IMR-90 (cell line): ENCODE measurements at regions not wholly inside any gene's neighbourhood (a gene's known extent, or its start where the extent isn't known, plus 50 kb on each side); places are given as distances from the start of the nearest gene placed in this dataset.

ENCODE experiments used
- ATAC-seq: fragments of 200-7000 bp; cut with Tn5 transposase; 2 replicates; pipeline ENCODE4 v1.9.1; 2020; ENCODE audit warnings: low read depth, mild to moderate bottlenecking, moderate library complexity
- BruUV-seq: library from RNA; stranded (reverse); fragments of 400-500 nt; replicated peaks from 2 replicates; lab custom pipeline; 2021; lab: Mats Ljungman, UMichigan
- CTCF ChIA-PET: fragments of 300-600 bp; formaldehyde crosslinking; extraction: SDS; loops from one replicate; lab custom pipeline; 2021; ENCODE audit warnings: antibody characterized with exemption; lab: Yijun Ruan, JAX
- POLR2A ChIA-PET: fragments of 300-600 bp; sonication (Branson Sonifier 250); formaldehyde crosslinking; loops from one replicate; lab custom pipeline; 2022; ENCODE audit warnings: antibody characterized with exemption; ENCODE audit not compliant: unreplicated experiment; lab: Charles Lee
- DNase-seq: peaks from one replicate; pipeline ENCODE4 v3.0.0; 2013
- H2AFZ ChIP-seq: replicated peaks from 2 replicates; pipeline ENCODE3; 2013; ENCODE audit warnings: low read length, mild to moderate bottlenecking; ENCODE audit not compliant: poor library complexity
- H2AK5ac ChIP-seq: 2 replicates; pipeline ENCODE4 v1.6.1; 2013; ENCODE audit warnings: low read depth, low read length, inconsistent platforms
- H2AK9ac ChIP-seq: replicated peaks from 2 replicates; pipeline ENCODE3; 2013; ENCODE audit warnings: mild to moderate bottlenecking, low read depth, low read length, moderate library complexity; ENCODE audit not compliant: poor library complexity
- H2BK120ac ChIP-seq: 2 replicates; pipeline ENCODE4 v1.6.1; 2013; ENCODE audit warnings: low read depth, low read length, inconsistent platforms
- H2BK15ac ChIP-seq: 3 replicates; pipeline ENCODE4 v1.6.1; 2013; ENCODE audit warnings: low read depth, low read length, inconsistent platforms
- H2BK20ac ChIP-seq: 2 replicates; pipeline ENCODE4 v1.6.1; 2013; ENCODE audit warnings: low read depth, mild to moderate bottlenecking, inconsistent platforms, low read length, moderate library complexity
- H2BK5ac ChIP-seq: 2 replicates; pipeline ENCODE4 v1.6.1; 2013; ENCODE audit warnings: mild to moderate bottlenecking, low read depth, low read length, inconsistent platforms; ENCODE audit not compliant: poor library complexity, severe bottlenecking
- H3K14ac ChIP-seq: replicated peaks from 2 replicates; pipeline ENCODE4 v1.6.1; 2013; ENCODE audit warnings: low read depth, low read length, inconsistent platforms
- H3K18ac ChIP-seq: 2 replicates; pipeline ENCODE4 v1.6.1; 2013; ENCODE audit warnings: low read depth, low read length, control low read depth
- H3K23ac ChIP-seq: 2 replicates; pipeline ENCODE4 v1.6.1; 2013; ENCODE audit warnings: low read depth, low read length, inconsistent platforms
- H3K27ac ChIP-seq: 2 replicates; pipeline ENCODE4 v1.5.1; 2013; ENCODE audit warnings: mild to moderate bottlenecking, control low read depth, low read length; ENCODE audit not compliant: insufficient read depth
- H3K27me3 ChIP-seq: 2 replicates; pipeline ENCODE4 v1.6.1; 2013; ENCODE audit warnings: low read length; ENCODE audit not compliant: control insufficient read depth, insufficient read depth
- H3K36me3 ChIP-seq: 2 replicates; pipeline ENCODE4 v1.6.1; 2013; ENCODE audit warnings: low read length, mixed read lengths; ENCODE audit not compliant: control insufficient read depth, insufficient read depth
- H3K4ac ChIP-seq: 2 replicates; pipeline ENCODE4 v1.6.1; 2013; ENCODE audit warnings: low read depth, low read length, inconsistent platforms
- H3K4me1 ChIP-seq: 2 replicates; pipeline ENCODE4 v1.6.1; 2013; ENCODE audit warnings: low read length, mixed read lengths; ENCODE audit not compliant: control insufficient read depth, insufficient read depth
- H3K4me2 ChIP-seq: 2 replicates; pipeline ENCODE4 v1.6.1; 2013; ENCODE audit warnings: low read depth, mild to moderate bottlenecking, control low read depth, low read length, moderate library complexity
- H3K4me3 ChIP-seq: 2 replicates; pipeline ENCODE4 v1.5.1; 2013; ENCODE audit warnings: low read depth, mild to moderate bottlenecking, control low read depth, low read length, moderate library complexity; ENCODE audit not compliant: insufficient read depth
- H3K56ac ChIP-seq: 2 replicates; pipeline ENCODE4 v1.6.1; 2013; ENCODE audit warnings: low read length, inconsistent platforms; ENCODE audit not compliant: insufficient read depth; ENCODE audit errors: extremely low read depth
- H3K79me1 ChIP-seq, 2 experiments: 2 replicates each; pipeline ENCODE4 v1.6.1; 2013; ENCODE audit warnings: low read length in 2 of 2, inconsistent platforms in 1 of 2, low read depth in 1 of 2
- H3K9ac ChIP-seq: 2 replicates; pipeline ENCODE4 v1.6.1; 2013; ENCODE audit warnings: low read depth, low read length, control low read depth
- H3K9me1 ChIP-seq: 2 replicates; pipeline ENCODE4 v1.6.1; 2013; ENCODE audit warnings: low read length, inconsistent platforms; ENCODE audit not compliant: insufficient read depth
- H3K9me3 ChIP-seq: 2 replicates; pipeline ENCODE4 v1.6.1; 2013; ENCODE audit warnings: low read length; ENCODE audit not compliant: control insufficient read depth, insufficient read depth
- H4K20me1 ChIP-seq: 2 replicates; pipeline ENCODE4 v1.6.1; 2013; ENCODE audit warnings: low read length, inconsistent platforms; ENCODE audit not compliant: insufficient read depth
- H4K5ac ChIP-seq: 2 replicates; pipeline ENCODE4 v1.6.1; 2013; ENCODE audit warnings: mild to moderate bottlenecking, low read depth, low read length, control low read depth
- H4K8ac ChIP-seq, 2 experiments: 2 replicates each; pipeline ENCODE4 v1.6.1; 2013; ENCODE audit warnings: low read depth in 2 of 2, low read length in 2 of 2, control low read depth in 1 of 2, inconsistent platforms in 1 of 2
- H4K91ac ChIP-seq: 2 replicates; pipeline ENCODE4 v1.6.1; 2013; ENCODE audit warnings: low read depth, low read length, inconsistent platforms; ENCODE audit not compliant: insufficient read depth
- BHLHE40 ChIP-seq: fragments of 150-350 bp; IDR thresholded peaks from 2 replicates; pipeline ENCODE4 v1.6.1; 2016; ENCODE audit warnings: mild to moderate bottlenecking, low read depth, low read length
- CEBPB ChIP-seq: IDR thresholded peaks from 2 replicates; pipeline ENCODE4 v1.6.1; 2012; ENCODE audit warnings: low read depth, low read length, improper control_type of control experiment
- CHD1 ChIP-seq: IDR thresholded peaks from 2 replicates; pipeline ENCODE4 v1.6.1; 2012; ENCODE audit warnings: low read depth, low read length, improper control_type of control experiment
- FOS ChIP-seq: fragments of 150-350 bp; IDR thresholded peaks from 2 replicates; pipeline ENCODE4 v1.6.1; 2016; ENCODE audit warnings: low read depth, low read length
- MAFK ChIP-seq: IDR thresholded peaks from 2 replicates; pipeline ENCODE4 v1.6.1; 2012; ENCODE audit warnings: low read depth, low read length, improper control_type of control experiment
- MAZ ChIP-seq: IDR thresholded peaks from 2 replicates; pipeline ENCODE4 v1.6.1; 2012; ENCODE audit warnings: low read depth, mild to moderate bottlenecking, low read length, improper control_type of control experiment, moderate library complexity, borderline replicate concordance
- MXI1 ChIP-seq: IDR thresholded peaks from 2 replicates; pipeline ENCODE4 v1.6.1; 2012; ENCODE audit warnings: low read depth, mild to moderate bottlenecking, low read length, moderate library complexity, borderline replicate concordance
- NFE2L2 ChIP-seq: fragments of 150-350 bp; IDR thresholded peaks from 2 replicates; pipeline ENCODE4 v1.6.1; 2016; ENCODE audit warnings: low read depth, mild to moderate bottlenecking, low read length
- POLR2A ChIP-seq: IDR thresholded peaks from 2 replicates; pipeline ENCODE4 v1.6.1; 2012; ENCODE audit warnings: mild to moderate bottlenecking, low read depth, low read length
- RAD21 ChIP-seq: IDR thresholded peaks from 2 replicates; pipeline ENCODE4 v1.6.1; 2012; ENCODE audit warnings: low read length, improper control_type of control experiment
- RCOR1 ChIP-seq: IDR thresholded peaks from 2 replicates; pipeline ENCODE4 v1.6.1; 2012; ENCODE audit warnings: mild to moderate bottlenecking, low read length, improper control_type of control experiment; ENCODE audit not compliant: insufficient replicate concordance
- RFX5 ChIP-seq: IDR thresholded peaks from 2 replicates; pipeline ENCODE4 v1.8.0; 2012; ENCODE audit warnings: low read depth, mild to moderate bottlenecking, low read length, moderate library complexity
- SMC3 ChIP-seq: fragments of 150-350 bp; IDR thresholded peaks from 2 replicates; pipeline ENCODE4 v1.6.1; 2016; ENCODE audit warnings: low read depth, mild to moderate bottlenecking, antibody characterized with exemption, low read length, moderate library complexity
- WGBS, 2 experiments: methylation state at CpG; one replicate each; pipeline versions ENCODE4 v1.1.5 to v1.1.7; 2013; ENCODE audit warnings: missing lambda C conversion rate in 2 of 2; ENCODE audit not compliant: insufficient read length in 1 of 2; ENCODE audit errors: extremely low coverage in 2 of 2; 5-methylcytosine and 5-hydroxymethylcytosine counted together
- dilution Hi-C: fragments of 300-500 bp; cut with HindIII; formaldehyde crosslinking; loops from one replicate; pipeline ENCODE4 v1.14.3; 2018; ENCODE audit warnings: low sequenced_read_pairs; ENCODE audit not compliant: unreplicated experiment
- in situ Hi-C: fragments of 300-500 bp; cut with MboI; formaldehyde crosslinking; loops from 3 replicates; pipeline ENCODE4 v1.14.3; 2019; ENCODE audit warnings: low sequenced_read_pairs, inconsistent platforms, mixed read lengths
- intact Hi-C: fragments of 100-400 bp; cut with micrococcal nuclease; formaldehyde crosslinking; loops from 2 replicates; pipeline ENCODE4 v1.10.0; 2022
- TF ChIP-seq, protein P1 (sequence below): conservative IDR thresholded peaks from 2 replicates; pipeline ENCODE4 v1.5.1; 2012; ENCODE audit warnings: mild to moderate bottlenecking, low read depth, low read length, improper control_type of control experiment
- TF ChIP-seq, protein P2 (sequence below): fragments of 150-350 bp; IDR thresholded peaks from 2 replicates; pipeline ENCODE4 v1.6.1; 2016; ENCODE audit warnings: low read depth, mild to moderate bottlenecking, low read length, moderate library complexity, borderline replicate concordance
- TF ChIP-seq, protein P3 (sequence below): fragments of 150-350 bp; IDR thresholded peaks from 2 replicates; pipeline ENCODE4 v1.6.1; 2017; ENCODE audit warnings: mild to moderate bottlenecking, antibody characterized with exemption, low read length, low read depth

DNA sequence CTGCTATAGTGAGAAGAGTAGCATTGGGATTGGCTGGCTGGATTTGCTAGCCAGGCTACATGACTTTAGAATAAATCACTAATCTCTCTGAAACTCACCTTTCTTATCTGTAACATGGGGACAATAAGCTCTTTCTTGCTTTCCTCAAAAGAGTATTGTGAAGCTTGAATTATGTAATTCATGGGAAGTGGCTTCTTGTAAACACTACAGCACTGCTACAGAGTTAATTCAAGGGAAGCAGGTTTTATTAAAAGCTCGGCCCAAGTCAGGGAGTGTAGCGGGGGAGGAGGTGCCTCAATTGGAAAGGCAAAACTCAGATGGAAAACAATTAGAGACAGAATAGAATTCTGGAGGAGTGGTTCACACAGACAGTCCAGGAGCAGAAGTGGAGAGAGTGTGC lies 100.9 kb upstream of the CELF4 start:
- Histone ChIP-seq H4K20me1 (no peaks in the 10 kb centered on the region), H3K4me1 (no peaks in the 10 kb centered on the region), H3K4ac (no peak overlapping the region), H2AK5ac (no peak overlapping the region), H3K4me3 (no peak overlapping the region), H3K9me3 (peaks cover 33% of the 10 kb centered on the region), H2BK15ac (no peak overlapping the region), H4K8ac (no peak overlapping the region), H3K56ac (no peak overlapping the region), H2BK20ac (no peak overlapping the region), H3K27me3 (no peaks in the 10 kb centered on the region), H2BK5ac (no peak overlapping the region), H3K18ac (no peak overlapping the region), H3K4me2 (no peak overlapping the region), H2BK120ac (no peak overlapping the region), H3K9ac (no peak overlapping the region), H3K36me3 (no peaks in the 10 kb centered on the region), H4K5ac (no peak overlapping the region), H3K79me1 (no peaks in the 10 kb centered on the region), H4K91ac (no peak overlapping the region), H3K27ac (no peak overlapping the region), H3K14ac (no peak overlapping the region), H2AFZ (no peak overlapping the region), H3K23ac (no peak overlapping the region), H2AK9ac (no peak overlapping the region), H3K9me1 (no peaks in the 10 kb centered on the region)
- no peak for ATAC-seq
- POLR2A ChIA-PET = no interaction called here
- dilution Hi-C loops (no loop called here), in situ Hi-C loops (no loop called here), intact Hi-C loops (no loop called here)
- DNase-seq = no peak
- TF ChIP-seq SMC3 = no peak
- no peak for TF ChIP-seq POLR2A
- TF ChIP-seq RCOR1 = no peak
- TF ChIP-seq FOS = no peak
- TF ChIP-seq, protein P1, sequence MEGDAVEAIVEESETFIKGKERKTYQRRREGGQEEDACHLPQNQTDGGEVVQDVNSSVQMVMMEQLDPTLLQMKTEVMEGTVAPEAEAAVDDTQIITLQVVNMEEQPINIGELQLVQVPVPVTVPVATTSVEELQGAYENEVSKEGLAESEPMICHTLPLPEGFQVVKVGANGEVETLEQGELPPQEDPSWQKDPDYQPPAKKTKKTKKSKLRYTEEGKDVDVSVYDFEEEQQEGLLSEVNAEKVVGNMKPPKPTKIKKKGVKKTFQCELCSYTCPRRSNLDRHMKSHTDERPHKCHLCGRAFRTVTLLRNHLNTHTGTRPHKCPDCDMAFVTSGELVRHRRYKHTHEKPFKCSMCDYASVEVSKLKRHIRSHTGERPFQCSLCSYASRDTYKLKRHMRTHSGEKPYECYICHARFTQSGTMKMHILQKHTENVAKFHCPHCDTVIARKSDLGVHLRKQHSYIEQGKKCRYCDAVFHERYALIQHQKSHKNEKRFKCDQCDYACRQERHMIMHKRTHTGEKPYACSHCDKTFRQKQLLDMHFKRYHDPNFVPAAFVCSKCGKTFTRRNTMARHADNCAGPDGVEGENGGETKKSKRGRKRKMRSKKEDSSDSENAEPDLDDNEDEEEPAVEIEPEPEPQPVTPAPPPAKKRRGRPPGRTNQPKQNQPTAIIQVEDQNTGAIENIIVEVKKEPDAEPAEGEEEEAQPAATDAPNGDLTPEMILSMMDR = no peak
- no peak for TF ChIP-seq CEBPB
- TF ChIP-seq NFE2L2 = no peak
- no peak for TF ChIP-seq RAD21
- TF ChIP-seq RFX5 = no peak
- TF ChIP-seq, protein P2, sequence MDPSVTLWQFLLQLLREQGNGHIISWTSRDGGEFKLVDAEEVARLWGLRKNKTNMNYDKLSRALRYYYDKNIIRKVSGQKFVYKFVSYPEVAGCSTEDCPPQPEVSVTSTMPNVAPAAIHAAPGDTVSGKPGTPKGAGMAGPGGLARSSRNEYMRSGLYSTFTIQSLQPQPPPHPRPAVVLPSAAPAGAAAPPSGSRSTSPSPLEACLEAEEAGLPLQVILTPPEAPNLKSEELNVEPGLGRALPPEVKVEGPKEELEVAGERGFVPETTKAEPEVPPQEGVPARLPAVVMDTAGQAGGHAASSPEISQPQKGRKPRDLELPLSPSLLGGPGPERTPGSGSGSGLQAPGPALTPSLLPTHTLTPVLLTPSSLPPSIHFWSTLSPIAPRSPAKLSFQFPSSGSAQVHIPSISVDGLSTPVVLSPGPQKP = no peak
- TF ChIP-seq, protein P3, sequence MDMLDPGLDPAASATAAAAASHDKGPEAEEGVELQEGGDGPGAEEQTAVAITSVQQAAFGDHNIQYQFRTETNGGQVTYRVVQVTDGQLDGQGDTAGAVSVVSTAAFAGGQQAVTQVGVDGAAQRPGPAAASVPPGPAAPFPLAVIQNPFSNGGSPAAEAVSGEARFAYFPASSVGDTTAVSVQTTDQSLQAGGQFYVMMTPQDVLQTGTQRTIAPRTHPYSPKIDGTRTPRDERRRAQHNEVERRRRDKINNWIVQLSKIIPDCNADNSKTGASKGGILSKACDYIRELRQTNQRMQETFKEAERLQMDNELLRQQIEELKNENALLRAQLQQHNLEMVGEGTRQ = no peak
- TF ChIP-seq BHLHE40 = no peak
- no peak for TF ChIP-seq CHD1
- TF ChIP-seq MAFK = no peak
- TF ChIP-seq MAZ = no peak
- TF ChIP-seq MXI1 = no peak
- no CpG with 5 or more reads among the region's 2 CpGs for WGBS, 2 experiments
- CTCF ChIA-PET = no interaction called here
- no TSS peak for BruUV-seq
